Mesenchymal stem cell (in vitro differentiated cells and primary cell): ENCODE measurements at regions not wholly inside any gene's neighbourhood (a gene's known extent, or its start where the extent isn't known, plus 50 kb on each side); places are given as distances from the start of the nearest gene placed in this dataset.
A peak's percentile ranks its signal among the peaks of the same experiment; 100 is the strongest.

Source experiments
- DNase-seq: peaks from one replicate; pipeline ENCODE4 v3.0.0-alpha.2; 2013
- H2AFZ ChIP-seq: one replicate; pipeline ENCODE4 v1.6.1; 2013; ENCODE audit warnings: low read depth, mild to moderate bottlenecking, control low read depth, inconsistent platforms, low read length, moderate library complexity
- H2AK5ac ChIP-seq: 2 replicates; pipeline ENCODE4 v1.6.1; 2013; ENCODE audit warnings: low read length, moderate library complexity, mild to moderate bottlenecking, inconsistent platforms; ENCODE audit not compliant: severe bottlenecking
- H2BK120ac ChIP-seq: one replicate; pipeline ENCODE4 v1.6.1; 2013; ENCODE audit warnings: low read depth, mild to moderate bottlenecking, inconsistent platforms, low read length, moderate library complexity
- H2BK12ac ChIP-seq, 2 experiments: one replicate each; pipeline ENCODE4 v1.6.1; 2013; ENCODE audit warnings: inconsistent platforms in 2 of 2, low read length in 2 of 2, mild to moderate bottlenecking in 2 of 2, moderate library complexity in 2 of 2, control low read depth in 1 of 2
- H2BK15ac ChIP-seq: one replicate; pipeline ENCODE4 v1.6.1; 2013; ENCODE audit warnings: mild to moderate bottlenecking, low read depth, inconsistent platforms; ENCODE audit not compliant: poor library complexity, severe bottlenecking
- H2BK5ac ChIP-seq: 2 replicates; pipeline ENCODE4 v1.6.1; 2013; ENCODE audit warnings: low read depth, mild to moderate bottlenecking, low read length, control low read depth, inconsistent platforms; ENCODE audit not compliant: poor library complexity, severe bottlenecking
- H3K14ac ChIP-seq, 2 experiments: one replicate each; pipeline ENCODE4 v1.6.1; 2013; ENCODE audit warnings: inconsistent platforms in 2 of 2, low read length in 2 of 2, control low read depth in 1 of 2, mild to moderate bottlenecking in 1 of 2, moderate library complexity in 1 of 2
- H3K18ac ChIP-seq, 2 experiments: one replicate each; pipeline ENCODE4 v1.6.1; 2013; ENCODE audit warnings: inconsistent platforms in 2 of 2, low read length in 2 of 2, control low read depth in 1 of 2, low read depth in 1 of 2, mild to moderate bottlenecking in 1 of 2
- H3K23ac ChIP-seq, 2 experiments: one replicate each; pipeline ENCODE4 v1.6.1; 2013; ENCODE audit warnings: inconsistent platforms in 2 of 2, low read length in 2 of 2, mild to moderate bottlenecking in 2 of 2, moderate library complexity in 2 of 2, control low read depth in 1 of 2
- H3K27ac ChIP-seq: 2 replicates; pipeline ENCODE4 v1.5.1; 2013; ENCODE audit warnings: mild to moderate bottlenecking, moderate library complexity, low read length, control low read depth, inconsistent platforms; ENCODE audit not compliant: poor library complexity, severe bottlenecking
- H3K27me3 ChIP-seq, 2 experiments: 2 replicates each; pipeline versions ENCODE4 v1.6.1 to v1.7.0; 2013; ENCODE audit warnings: low read length in 2 of 2, mild to moderate bottlenecking in 2 of 2, moderate library complexity in 2 of 2, control low read depth in 1 of 2, inconsistent platforms in 1 of 2; ENCODE audit not compliant: control insufficient read depth in 1 of 2, insufficient read depth in 1 of 2
- H3K36me3 ChIP-seq, 2 experiments: 2 replicates each; pipeline versions ENCODE4 v1.6.1 to v1.7.0; 2013; ENCODE audit warnings: low read length in 2 of 2, control low read depth in 1 of 2, inconsistent platforms in 1 of 2, low read depth in 1 of 2, mild to moderate bottlenecking in 1 of 2; ENCODE audit not compliant: insufficient read depth in 2 of 2, control insufficient read depth in 1 of 2
- H3K4ac ChIP-seq, 2 experiments: one replicate each; pipeline ENCODE4 v1.6.1; 2013; ENCODE audit warnings: inconsistent platforms in 2 of 2, low read length in 2 of 2, mild to moderate bottlenecking in 2 of 2, moderate library complexity in 2 of 2, control low read depth in 1 of 2, low read depth in 1 of 2
- H3K4me1 ChIP-seq: 2 replicates; pipeline ENCODE4 v1.6.1; 2013; ENCODE audit warnings: low read depth, low read length, control low read depth; ENCODE audit not compliant: control insufficient read depth, insufficient read depth
- H3K4me2 ChIP-seq: 2 replicates; pipeline ENCODE4 v1.6.1; 2013; ENCODE audit warnings: low read length, mild to moderate bottlenecking, inconsistent platforms; ENCODE audit not compliant: poor library complexity, severe bottlenecking
- H3K4me3 ChIP-seq, 2 experiments: 2 replicates each; pipeline versions ENCODE4 v1.5.1 to v1.7.0; 2013; ENCODE audit warnings: low read length in 2 of 2, mild to moderate bottlenecking in 2 of 2, control low read depth in 1 of 2, low read depth in 1 of 2; ENCODE audit not compliant: insufficient read depth in 1 of 2
- H3K79me1 ChIP-seq: replicated peaks from 2 replicates; pipeline ENCODE4 v1.6.1; 2013; ENCODE audit warnings: mild to moderate bottlenecking, control low read depth, low read length, inconsistent platforms; ENCODE audit not compliant: poor library complexity, severe bottlenecking
- H3K9ac ChIP-seq: 2 replicates; pipeline ENCODE4 v1.7.0; 2013; ENCODE audit warnings: mild to moderate bottlenecking, low read length, moderate library complexity
- H3K9me3 ChIP-seq: 2 replicates; pipeline ENCODE4 v1.7.0; 2013; ENCODE audit warnings: mild to moderate bottlenecking, low read length; ENCODE audit not compliant: control insufficient read depth
- H4K8ac ChIP-seq: one replicate; pipeline ENCODE4 v1.6.1; 2013; ENCODE audit warnings: inconsistent platforms, mild to moderate bottlenecking, low read length, moderate library complexity
- H4K91ac ChIP-seq: one replicate; pipeline ENCODE4 v1.6.1; 2013; ENCODE audit warnings: mild to moderate bottlenecking, low read length, inconsistent platforms
- WGBS: methylation state at CpG from one replicate; pipeline ENCODE4 v1.1.7; 2013; ENCODE audit warnings: mixed read lengths; 5-methylcytosine and 5-hydroxymethylcytosine counted together

DNA sequence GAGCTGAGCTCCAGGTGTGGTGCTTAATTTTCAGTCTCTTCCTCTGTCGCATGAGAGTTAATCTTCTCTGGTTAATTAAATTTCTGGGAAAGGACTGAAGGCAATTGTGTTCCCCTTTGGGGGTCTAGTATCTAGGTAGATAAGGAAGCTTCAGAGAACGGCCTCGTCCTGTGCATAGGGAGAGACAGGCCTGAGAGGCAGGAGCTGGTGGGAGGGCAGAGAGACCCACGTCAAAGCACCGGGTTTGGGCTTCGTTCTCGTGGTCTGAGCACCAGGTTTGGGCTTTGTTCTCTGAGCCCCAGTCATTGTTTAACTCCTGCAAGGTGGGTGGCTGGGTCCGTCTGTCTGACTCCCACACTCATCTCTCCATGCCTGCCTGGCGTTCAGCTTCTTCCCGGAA, 160.8 kb upstream of the PITRM1 start:
- H2BK12ac ChIP-seq: no peak overlapping the region
- no peak overlapping the region for H3K4ac ChIP-seq
- H4K91ac ChIP-seq: no peak overlapping the region
- H2AK5ac ChIP-seq: peak overlapping the region; percentile 68
- H3K79me1 ChIP-seq: no peaks in the 10 kb centered on the region
- no peak overlapping the region for H2BK5ac ChIP-seq
- no peak overlapping the region for H3K9ac ChIP-seq
- H3K27ac ChIP-seq: no peak overlapping the region
- no peaks in the 10 kb centered on the region for H3K9me3 ChIP-seq
- no peak overlapping the region for H4K8ac ChIP-seq
- no peak for DNase-seq
- H2AFZ ChIP-seq: no peak overlapping the region
- no peak overlapping the region for H3K23ac ChIP-seq
- no peak overlapping the region for H3K4me3 ChIP-seq
- H3K27me3 ChIP-seq: no peaks in the 10 kb centered on the region
- H2BK120ac ChIP-seq: no peak overlapping the region
- H3K36me3 ChIP-seq: no peaks in the 10 kb centered on the region
- 86% methylated on average over 10 of the region's 10 CpGs for WGBS
- H3K4me1 ChIP-seq: peaks cover 15% of the 10 kb centered on the region
- no peak overlapping the region for H2BK15ac ChIP-seq
- peak overlapping the region in 1 of 2 experiments; percentile 18 for H3K14ac ChIP-seq
- no peak overlapping the region for H3K18ac ChIP-seq
- no peak overlapping the region for H3K4me2 ChIP-seq

DNA sequence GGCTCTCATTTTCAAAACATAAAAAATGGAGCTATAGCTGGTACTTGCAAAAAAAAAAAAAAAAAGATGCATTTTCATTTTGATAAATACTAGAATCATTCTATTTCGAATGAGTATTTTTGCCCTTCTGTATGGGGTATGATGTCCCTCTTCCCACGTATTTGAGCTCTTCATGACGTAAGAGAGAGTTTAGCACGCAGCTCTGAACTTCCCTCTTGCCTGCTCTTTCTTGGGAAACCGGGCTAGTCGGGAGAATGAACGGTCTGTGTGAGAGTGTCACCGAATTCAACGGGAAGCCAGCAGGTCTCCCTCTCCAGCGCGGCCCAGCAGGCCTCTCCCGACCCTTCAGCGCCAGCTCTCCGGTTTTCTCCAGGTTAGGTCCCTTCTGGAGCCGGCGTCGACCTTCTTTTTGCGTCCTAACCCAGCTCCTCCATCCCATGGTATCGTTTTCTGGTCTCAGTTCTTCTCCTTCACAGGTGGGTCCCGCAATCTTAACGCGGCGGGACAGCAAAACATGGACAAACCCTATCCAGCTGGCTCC, 159.2 kb upstream of the PITRM1 start:
- H3K23ac ChIP-seq: no peak overlapping the region
- H3K27ac ChIP-seq: no peak overlapping the region
- 96% methylated on average over 23 of the region's 23 CpGs for WGBS

DNA sequence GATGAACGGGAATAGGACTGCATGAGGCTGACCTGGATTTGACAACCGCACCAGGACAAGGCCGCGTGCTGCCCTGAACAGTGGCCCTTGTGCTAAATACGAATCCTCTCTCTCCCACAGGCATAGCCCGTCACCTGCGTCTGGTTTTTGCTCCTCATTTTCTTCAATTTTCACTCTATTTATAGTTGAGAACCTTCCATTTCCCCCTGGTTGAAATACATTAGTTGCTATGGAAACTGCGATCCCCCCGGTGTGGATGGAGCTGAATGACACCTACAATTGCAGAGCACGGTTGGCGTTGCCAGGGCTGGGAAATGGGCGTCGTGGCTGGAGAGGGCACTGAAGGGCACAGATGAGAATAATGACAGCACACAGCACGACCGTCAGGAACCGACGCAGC, 158.6 kb upstream of the PITRM1 start:
- DNase-seq: no peak
- Histone ChIP-seq H2BK5ac (no peak overlapping the region), H4K8ac (peak overlapping the region; percentile 95), H3K18ac (peak overlapping the region; percentile 14 to 61), H2AFZ (peak overlapping the region; percentile 56), H3K14ac (peak overlapping the region in 1 of 2 experiments; percentile 80), H2BK120ac (no peak overlapping the region), H3K79me1 (no peaks in the 10 kb centered on the region), H4K91ac (no peak overlapping the region), H3K27ac (no peak overlapping the region), H2AK5ac (peak overlapping the region; percentile 97), H3K36me3 (no peaks in the 10 kb centered on the region), H2BK12ac (peak overlapping the region; percentile 85 to 92), H3K4me1 (peaks cover 8% of the 10 kb centered on the region), H3K4me3 (no peak overlapping the region), H3K23ac (no peak overlapping the region), H3K9ac (peak overlapping the region; percentile 62), H2BK15ac (peak overlapping the region; percentile 34), H3K4me2 (no peak overlapping the region), H3K27me3 (no peaks in the 10 kb centered on the region), H3K9me3 (no peaks in the 10 kb centered on the region), H3K4ac (peak overlapping the region in 1 of 2 experiments; percentile 56)
- 97% methylated on average over 15 of the region's 17 CpGs for WGBS

More for the DNA sequence above, 159.2 kb upstream of the PITRM1 start:
- no peak overlapping the region for H3K18ac ChIP-seq
- H3K4ac ChIP-seq: no peak overlapping the region
- H2AFZ ChIP-seq: no peak overlapping the region
- no peak overlapping the region for H4K91ac ChIP-seq
- no peak overlapping the region for H2BK5ac ChIP-seq
- peak overlapping the region; percentile 34 for H2BK15ac ChIP-seq
- H2BK120ac ChIP-seq: no peak overlapping the region
- no peak overlapping the region for H3K4me3 ChIP-seq
- peaks cover 14% of the 10 kb centered on the region for H3K4me1 ChIP-seq
- H3K36me3 ChIP-seq: no peaks in the 10 kb centered on the region
- H4K8ac ChIP-seq: no peak overlapping the region
- no peak overlapping the region for H3K14ac ChIP-seq
- H3K9ac ChIP-seq: no peak overlapping the region
- H3K9me3 ChIP-seq: no peaks in the 10 kb centered on the region
- H3K79me1 ChIP-seq: no peaks in the 10 kb centered on the region
- no peak overlapping the region for H3K4me2 ChIP-seq
- no peak for DNase-seq
- no peak overlapping the region for H2BK12ac ChIP-seq
- no peaks in the 10 kb centered on the region for H3K27me3 ChIP-seq
- H2AK5ac ChIP-seq: peak overlapping the region; percentile 83

DNA sequence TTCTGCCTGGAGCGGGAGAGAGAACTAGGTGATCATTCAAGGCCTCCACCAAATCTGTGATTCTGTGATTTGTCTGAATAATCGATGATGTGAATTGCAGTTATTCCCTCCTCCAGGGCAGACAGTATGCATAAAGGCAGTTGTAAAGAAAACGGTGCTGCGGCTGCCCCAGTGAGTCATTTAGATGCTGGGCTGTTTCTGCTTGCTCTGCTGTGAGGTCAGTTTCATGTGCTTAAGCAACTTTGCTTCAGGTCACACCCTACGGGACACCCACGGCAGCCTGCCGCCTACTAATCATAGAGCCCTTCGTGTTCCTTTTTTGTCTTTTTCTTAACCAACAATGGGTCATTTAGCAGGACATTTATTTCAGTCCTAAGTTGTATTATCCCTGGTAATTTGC, 158.1 kb upstream of the PITRM1 start:
- peak; percentile 87 for DNase-seq
- H3K14ac ChIP-seq: no peak overlapping the region
- no peak overlapping the region for H2BK120ac ChIP-seq
- H3K9me3 ChIP-seq: no peaks in the 10 kb centered on the region
- H2BK12ac ChIP-seq: no peak overlapping the region
- no peak overlapping the region for H2BK15ac ChIP-seq
- 50% methylated on average over 4 of the region's 8 CpGs for WGBS
- H4K8ac ChIP-seq: no peak overlapping the region
- H3K79me1 ChIP-seq: no peaks in the 10 kb centered on the region
- no peaks in the 10 kb centered on the region for H3K36me3 ChIP-seq
- no peak overlapping the region for H3K4ac ChIP-seq
- H2BK5ac ChIP-seq: no peak overlapping the region
- peak overlapping the region; percentile 62 for H3K9ac ChIP-seq
- H3K27me3 ChIP-seq: no peaks in the 10 kb centered on the region
- peak overlapping the region; percentile 18 for H3K4me2 ChIP-seq
- H3K4me1 ChIP-seq: peaks cover 7% of the 10 kb centered on the region
- H3K4me3 ChIP-seq: no peak overlapping the region
- H4K91ac ChIP-seq: no peak overlapping the region
- no peak overlapping the region for H2AFZ ChIP-seq
- no peak overlapping the region for H3K18ac ChIP-seq
- H2AK5ac ChIP-seq: no peak overlapping the region
- peak overlapping the region; percentile 82 for H3K27ac ChIP-seq
- no peak overlapping the region for H3K23ac ChIP-seq
